Panc1 (cell line): ENCODE measurements at regions not wholly inside any gene's neighbourhood (a gene's known extent, or its start where the extent isn't known, plus 50 kb on each side); places are given as distances from the start of the nearest gene placed in this dataset.

Experiments
- ATAC-seq: fragments of 200-7000 bp; cut with Tn5 transposase; 2 replicates; pipeline ENCODE4 v1.9.1; 2020; ENCODE audit warnings: mild to moderate bottlenecking, moderate library complexity
- BruUV-seq: library from RNA; stranded (reverse); fragments of 400-500 nt; replicated peaks from 2 replicates; lab custom pipeline; 2021; lab: Mats Ljungman, UMichigan
- CTCF ChIA-PET: fragments of 300-600 bp; sonication (Branson Sonifier 250); formaldehyde crosslinking; loops from one replicate; lab custom pipeline; 2022; ENCODE audit warnings: antibody characterized with exemption; lab: Charles Lee
- POLR2A ChIA-PET: fragments of 300-600 bp; sonication (Branson Sonifier 250); formaldehyde crosslinking; loops from one replicate; lab custom pipeline; 2022; ENCODE audit warnings: antibody characterized with exemption; lab: Charles Lee
- DNase-seq: peaks from one replicate; pipeline ENCODE4 v3.0.0-alpha.2; 2010; ENCODE audit warnings: low read depth, low spot score
- H3K27ac ChIP-seq: 2 replicates; pipeline ENCODE4 v1.5.1; 2011; ENCODE audit warnings: mild to moderate bottlenecking, low read length, inconsistent platforms
- H3K27me3 ChIP-seq: fragments of 200-500 bp; sonication (Bioruptor generic); 2 replicates; pipeline ENCODE4 v1.6.0; 2014; ENCODE audit warnings: low read length, inconsistent platforms; ENCODE audit not compliant: control insufficient read depth, insufficient read depth
- H3K36me3 ChIP-seq: fragments of 200-500 bp; sonication (Bioruptor generic); 2 replicates; pipeline ENCODE4 v1.5.1; 2014; ENCODE audit warnings: inconsistent platforms, mild to moderate bottlenecking, low read length, moderate library complexity; ENCODE audit not compliant: control insufficient read depth, insufficient read depth
- H3K4me1 ChIP-seq: 2 replicates; pipeline ENCODE4 v1.5.1; 2011; ENCODE audit warnings: inconsistent platforms, mild to moderate bottlenecking, low read length, moderate library complexity; ENCODE audit not compliant: control insufficient read depth, insufficient read depth
- H3K4me3 ChIP-seq, 2 experiments: 2 replicates each; pipeline ENCODE4 v1.5.1; 2011 to 2012; ENCODE audit warnings: low read depth in 2 of 2, low read length in 2 of 2, mild to moderate bottlenecking in 2 of 2, inconsistent platforms in 1 of 2, moderate library complexity in 1 of 2
- H3K9me3 ChIP-seq: fragments of 200-500 bp; sonication (Bioruptor generic); 2 replicates; pipeline ENCODE4 v1.5.1; 2014; ENCODE audit warnings: low read depth, mild to moderate bottlenecking, inconsistent platforms, low read length, moderate library complexity; ENCODE audit not compliant: control insufficient read depth, insufficient read depth
- CTCF ChIP-seq: fragments of 450-650 bp; IDR thresholded peaks from 2 replicates; pipeline ENCODE4 v1.5.1; 2017; ENCODE audit warnings: mild to moderate bottlenecking
- POLR2AphosphoS5 ChIP-seq: IDR thresholded peaks from 2 replicates; pipeline ENCODE4 v1.6.1; 2012; ENCODE audit warnings: mild to moderate bottlenecking, low read depth, low read length, moderate library complexity
- SIN3A ChIP-seq: IDR thresholded peaks from 2 replicates; pipeline ENCODE4 v1.6.1; 2012; ENCODE audit warnings: low read depth, mild to moderate bottlenecking, low read length, moderate library complexity, borderline replicate concordance; ENCODE audit not compliant: insufficient read depth
- TCF7L2 ChIP-seq: IDR thresholded peaks from 2 replicates; pipeline ENCODE4 v1.6.1; 2011; ENCODE audit warnings: mild to moderate bottlenecking, low read depth, low read length, inconsistent platforms
- in situ Hi-C: cut with HindIII; loops from 2 replicates; pipeline ENCODE4 v1.10.0; 2016; ENCODE audit warnings: low sequenced_read_pairs, low pct_unique_long_range_greater_than_20kb
- intact Hi-C: fragments of 100-400 bp; cut with micrococcal nuclease; formaldehyde crosslinking; loops from one replicate; pipeline ENCODE4 v1.10.0; 2022; ENCODE audit not compliant: unreplicated experiment
- TF ChIP-seq, protein P1 (sequence below), 2 experiments: IDR thresholded peaks; 2 replicates each; pipeline ENCODE4 v1.6.1; 2011 to 2012; ENCODE audit warnings: low read depth in 2 of 2, control low read depth in 1 of 2, low read length in 1 of 2, mild to moderate bottlenecking in 1 of 2, moderate library complexity in 1 of 2; ENCODE audit not compliant: insufficient read depth in 1 of 2

- ChIA-PET CTCF (no interaction called here), POLR2A (no interaction called here)
- H3K27ac ChIP-seq, result no peak overlapping the region
- DNase-seq, result no peak
- H3K4me3 ChIP-seq, result no peak overlapping the region
- BruUV-seq, result no TSS peak
- no peaks in the 10 kb centered on the region for H3K4me1 ChIP-seq
- H3K27me3 ChIP-seq, result no peaks in the 10 kb centered on the region
- 0 out of 2 replicates have a peak, but pooled peaks cover 2% of the 10 kb centered on the region for H3K9me3 ChIP-seq
- no peak for TF ChIP-seq TCF7L2
- no peak for TF ChIP-seq CTCF
- TF ChIP-seq POLR2AphosphoS5, result no peak
- TF ChIP-seq, protein P1, sequence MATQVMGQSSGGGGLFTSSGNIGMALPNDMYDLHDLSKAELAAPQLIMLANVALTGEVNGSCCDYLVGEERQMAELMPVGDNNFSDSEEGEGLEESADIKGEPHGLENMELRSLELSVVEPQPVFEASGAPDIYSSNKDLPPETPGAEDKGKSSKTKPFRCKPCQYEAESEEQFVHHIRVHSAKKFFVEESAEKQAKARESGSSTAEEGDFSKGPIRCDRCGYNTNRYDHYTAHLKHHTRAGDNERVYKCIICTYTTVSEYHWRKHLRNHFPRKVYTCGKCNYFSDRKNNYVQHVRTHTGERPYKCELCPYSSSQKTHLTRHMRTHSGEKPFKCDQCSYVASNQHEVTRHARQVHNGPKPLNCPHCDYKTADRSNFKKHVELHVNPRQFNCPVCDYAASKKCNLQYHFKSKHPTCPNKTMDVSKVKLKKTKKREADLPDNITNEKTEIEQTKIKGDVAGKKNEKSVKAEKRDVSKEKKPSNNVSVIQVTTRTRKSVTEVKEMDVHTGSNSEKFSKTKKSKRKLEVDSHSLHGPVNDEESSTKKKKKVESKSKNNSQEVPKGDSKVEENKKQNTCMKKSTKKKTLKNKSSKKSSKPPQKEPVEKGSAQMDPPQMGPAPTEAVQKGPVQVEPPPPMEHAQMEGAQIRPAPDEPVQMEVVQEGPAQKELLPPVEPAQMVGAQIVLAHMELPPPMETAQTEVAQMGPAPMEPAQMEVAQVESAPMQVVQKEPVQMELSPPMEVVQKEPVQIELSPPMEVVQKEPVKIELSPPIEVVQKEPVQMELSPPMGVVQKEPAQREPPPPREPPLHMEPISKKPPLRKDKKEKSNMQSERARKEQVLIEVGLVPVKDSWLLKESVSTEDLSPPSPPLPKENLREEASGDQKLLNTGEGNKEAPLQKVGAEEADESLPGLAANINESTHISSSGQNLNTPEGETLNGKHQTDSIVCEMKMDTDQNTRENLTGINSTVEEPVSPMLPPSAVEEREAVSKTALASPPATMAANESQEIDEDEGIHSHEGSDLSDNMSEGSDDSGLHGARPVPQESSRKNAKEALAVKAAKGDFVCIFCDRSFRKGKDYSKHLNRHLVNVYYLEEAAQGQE (IDR thresholded peaks at IDR 0.05; ENCODE audit: insufficient read depth in 1 of 2, low read depth in 2 of 2, low read length in 1 of 2), result no peak
- no peak for TF ChIP-seq SIN3A
- intact Hi-C loops, result no loop called here
- ATAC-seq, result no peak
- no peaks in the 10 kb centered on the region for H3K36me3 ChIP-seq
- in situ Hi-C loops, result no loop called here
These were observed 1029.0 kb downstream of the FSTL5 start for GRCh38 chr4:161134795-161135194.

DNA sequence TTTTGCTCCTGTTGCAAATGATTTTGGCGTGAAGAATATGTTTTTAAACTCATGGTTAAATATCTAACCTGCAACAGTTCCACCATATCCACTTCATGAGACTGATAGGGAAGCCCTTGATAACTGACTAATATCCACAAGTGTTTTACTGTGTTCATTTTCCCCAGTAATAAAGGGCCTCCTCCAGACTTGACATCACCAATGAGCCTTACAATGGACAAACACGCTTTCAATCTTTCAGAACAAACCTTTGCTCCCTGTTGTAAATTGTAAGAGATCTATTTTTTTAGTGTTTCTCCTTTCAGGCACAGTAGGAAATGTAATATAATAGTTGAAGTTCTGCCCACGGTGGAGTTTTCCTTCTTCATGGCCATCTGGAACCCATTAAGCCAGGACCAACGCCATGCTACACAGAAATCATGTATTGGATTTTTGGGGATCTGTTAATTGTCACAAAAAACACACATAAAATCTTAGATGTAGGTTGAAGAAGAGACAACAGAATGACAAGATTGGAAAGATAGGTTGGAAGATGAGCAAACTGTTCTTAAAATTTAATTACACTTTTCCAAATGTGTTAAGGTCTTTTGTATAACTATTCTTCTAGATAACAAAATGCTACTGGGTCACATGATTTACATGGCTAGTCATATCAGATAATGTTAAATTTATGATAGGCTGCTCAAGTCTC, 1030.1 kb downstream of the FSTL5 start:
- BruUV-seq, result no TSS peak
- ChIA-PET CTCF (no interaction called here), POLR2A (no interaction called here)
- ATAC-seq (no peak), DNase-seq (no peak)
- no peak overlapping the region for H3K4me3 ChIP-seq
- intact Hi-C loops (no loop called here), in situ Hi-C loops (no loop called here)
- H3K27ac ChIP-seq, result no peak overlapping the region
- H3K27me3 ChIP-seq, result no peaks in the 10 kb centered on the region
- no peaks in the 10 kb centered on the region for H3K36me3 ChIP-seq
- 0 out of 2 replicates have a peak, but pooled peaks cover 2% of the 10 kb centered on the region for H3K9me3 ChIP-seq
- no peaks in the 10 kb centered on the region for H3K4me1 ChIP-seq
- TF ChIP-seq SIN3A (no peak), TCF7L2 (no peak), POLR2AphosphoS5 (no peak), CTCF (no peak)
- TF ChIP-seq, protein P1 (IDR thresholded peaks at IDR 0.05; ENCODE audit: insufficient read depth in 1 of 2, low read depth in 2 of 2, low read length in 1 of 2), result no peak
